ENCODE measurements at regions not wholly inside any gene's neighbourhood (a gene's known extent, or its start where the extent isn't known, plus 50 kb on each side); places are given as distances from the start of the nearest gene placed in this dataset.

- WGBS (ENCODE audit: missing lambda C conversion rate), result 64% methylated on average over 4 of the region's 4 CpGs
- TF ChIP-seq USF2 (IDR thresholded peaks at IDR 0.05), result no peak
- TF ChIP-seq HMGXB4 (CRISPR knock-in tag; IDR thresholded peaks at IDR 0.05; ENCODE audit: borderline replicate concordance), result no peak
- no peak for TF ChIP-seq BHLHE40 (IDR thresholded peaks at IDR 0.05; ENCODE audit: low read depth, low read length)
- TF ChIP-seq SMC3 (IDR thresholded peaks at IDR 0.05), result no peak
- no peak for TF ChIP-seq ESRRA (IDR thresholded peaks at IDR 0.05; ENCODE audit: borderline replicate concordance, low read length)
- no peak for TF ChIP-seq EP300 (IDR thresholded peaks at IDR 0.05)
- no peak for TF ChIP-seq HOXB5 (CRISPR knock-in tag; IDR thresholded peaks at IDR 0.05)
- TF ChIP-seq ELK1 (IDR thresholded peaks at IDR 0.05; ENCODE audit: low read depth, low read length), result no peak
- TF ChIP-seq HDAC2 (IDR thresholded peaks at IDR 0.05), result no peak
- no peak for TF ChIP-seq RNF2 (IDR thresholded peaks at IDR 0.05; ENCODE audit: borderline replicate concordance, low read depth)
- TF ChIP-seq GATA3 (IDR thresholded peaks at IDR 0.05; ENCODE audit: borderline replicate concordance), result no peak
- ATAC-seq, result no peak
- Histone ChIP-seq H3K9me3 (no peaks in the 10 kb centered on the region), H3K27ac (no peak overlapping the region), H3K4me3 (no peak overlapping the region), H3K4me1 (no peaks in the 10 kb centered on the region), H3K4me2 (no peak overlapping the region)
- ChIA-PET POLR2A (no interaction called here), CTCF (interaction anchor here (0.6 kb wide), 1 partner anchor 1456 kb away, joined by 3 read pairs; no protein-coding TSS in a partner anchor)
- no peak for DNase-seq (ENCODE audit: low read depth in 1 of 2, low spot score in 1 of 2)
- no peak for FAIRE-seq
Measured at GRCh38 chr11:94678236-94678635, 89.9 kb upstream of the AMOTL1 start.

GRCh38 chr11:94678901-94679300, 89.3 kb upstream of the AMOTL1 start:
- ChIA-PET CTCF (interaction anchor here (0.7 kb wide), 1 partner anchor 21 kb away, joined by 3 read pairs; no protein-coding TSS in a partner anchor), POLR2A (no interaction called here)
- H3K4me3 ChIP-seq, result no peak overlapping the region
- no peak for ATAC-seq
- FAIRE-seq, result no peak
- no peak for DNase-seq (ENCODE audit: low read depth in 1 of 2, low spot score in 1 of 2)
- no peak overlapping the region for H3K4me2 ChIP-seq
- H3K4me1 ChIP-seq, result no peaks in the 10 kb centered on the region
- TF ChIP-seq MAFK (IDR thresholded peaks at IDR 0.05; ENCODE audit: partially characterized antibody) (no peak), PHF8 (IDR thresholded peaks at IDR 0.05; ENCODE audit: borderline replicate concordance, low read depth) (no peak), REST (IDR thresholded peaks at IDR 0.05) (no peak), EHMT2 (IDR thresholded peaks at IDR 0.05; ENCODE audit: low read depth) (no peak), JUN (IDR thresholded peaks at IDR 0.05) (no peak), E2F6 (IDR thresholded peaks at IDR 0.05; ENCODE audit: borderline replicate concordance, low read depth) (no peak), ZFP36 (IDR thresholded peaks at IDR 0.05; ENCODE audit: borderline replicate concordance, partially characterized antibody) (no peak), USF2 (IDR thresholded peaks at IDR 0.05) (no peak), CHD4 (IDR thresholded peaks at IDR 0.05; ENCODE audit: borderline replicate concordance) (no peak)
- H3K27ac ChIP-seq, result no peak overlapping the region
- WGBS (ENCODE audit: missing lambda C conversion rate), result 92% methylated on average over 1 of the region's 1 CpG
- H3K9me3 ChIP-seq, result no peaks in the 10 kb centered on the region
